Loucy (cell line): ENCODE measurements at regions not wholly inside any gene's neighbourhood (a gene's known extent, or its start where the extent isn't known, plus 50 kb on each side); places are given as distances from the start of the nearest gene placed in this dataset.

Experiments
- EZH2phosphoT487 ChIP-seq: fragments of 200-600 bp; IDR thresholded peaks from 2 replicates; pipeline ENCODE4 v1.6.1; 2018; ENCODE audit warnings: antibody characterized with exemption, mild to moderate bottlenecking, moderate library complexity, borderline replicate concordance
- TF ChIP-seq, protein P1 (sequence below): fragments of 200-600 bp; sonication (generic); conservative IDR thresholded peaks from 2 replicates; pipeline ENCODE4 v1.5.1; 2014; ENCODE audit warnings: mild to moderate bottlenecking, antibody characterized with exemption, low read length

DNA sequence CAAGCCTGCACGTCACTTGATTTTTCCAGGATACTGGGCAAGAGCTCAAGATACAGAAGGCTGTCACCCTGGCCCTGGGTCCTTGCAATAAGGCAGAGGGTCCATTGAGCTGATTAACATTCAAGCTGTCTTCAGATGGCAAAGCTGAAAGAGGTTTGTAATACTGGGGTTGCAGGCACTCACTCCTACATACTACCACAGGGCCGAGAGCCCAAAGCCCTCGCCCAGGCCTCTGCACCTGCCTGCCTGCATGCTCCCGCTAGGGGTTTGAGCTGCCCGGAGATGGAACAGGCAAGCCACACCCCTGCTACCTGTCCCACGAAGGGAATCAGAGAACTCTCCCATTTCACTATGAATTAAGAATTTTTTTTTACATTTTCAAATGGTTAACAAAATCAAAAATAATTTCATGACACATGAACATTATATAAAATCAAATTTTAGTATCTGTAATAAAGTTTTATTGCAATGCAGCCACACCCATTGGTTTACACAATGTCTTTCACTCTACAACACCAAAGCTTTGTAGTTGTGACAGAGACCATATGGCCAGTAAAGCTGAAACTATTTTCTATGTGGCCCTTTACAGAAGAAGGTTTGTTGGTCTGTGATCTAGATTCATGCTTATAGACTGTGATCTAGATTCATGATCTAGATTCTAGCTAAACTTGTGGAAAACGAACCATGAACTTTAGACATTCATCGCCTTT lies 530.4 kb upstream of the IGFBP7 start:
- TF ChIP-seq, protein P1, sequence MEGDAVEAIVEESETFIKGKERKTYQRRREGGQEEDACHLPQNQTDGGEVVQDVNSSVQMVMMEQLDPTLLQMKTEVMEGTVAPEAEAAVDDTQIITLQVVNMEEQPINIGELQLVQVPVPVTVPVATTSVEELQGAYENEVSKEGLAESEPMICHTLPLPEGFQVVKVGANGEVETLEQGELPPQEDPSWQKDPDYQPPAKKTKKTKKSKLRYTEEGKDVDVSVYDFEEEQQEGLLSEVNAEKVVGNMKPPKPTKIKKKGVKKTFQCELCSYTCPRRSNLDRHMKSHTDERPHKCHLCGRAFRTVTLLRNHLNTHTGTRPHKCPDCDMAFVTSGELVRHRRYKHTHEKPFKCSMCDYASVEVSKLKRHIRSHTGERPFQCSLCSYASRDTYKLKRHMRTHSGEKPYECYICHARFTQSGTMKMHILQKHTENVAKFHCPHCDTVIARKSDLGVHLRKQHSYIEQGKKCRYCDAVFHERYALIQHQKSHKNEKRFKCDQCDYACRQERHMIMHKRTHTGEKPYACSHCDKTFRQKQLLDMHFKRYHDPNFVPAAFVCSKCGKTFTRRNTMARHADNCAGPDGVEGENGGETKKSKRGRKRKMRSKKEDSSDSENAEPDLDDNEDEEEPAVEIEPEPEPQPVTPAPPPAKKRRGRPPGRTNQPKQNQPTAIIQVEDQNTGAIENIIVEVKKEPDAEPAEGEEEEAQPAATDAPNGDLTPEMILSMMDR: no peak
- no peak for TF ChIP-seq EZH2phosphoT487
